HG02938 (cell line): ENCODE measurements at regions not wholly inside any gene's neighbourhood (a gene's known extent, or its start where the extent isn't known, plus 50 kb on each side); places are given as distances from the start of the nearest gene placed in this dataset.
"Not testable (repeated sequence)": the region's sequence is repeated elsewhere in the genome, so short reads cannot be mapped to it uniquely, and the experiment has no call there.

ENCODE experiments used
- ATAC-seq: cut with Tn5 transposase; IDR thresholded peaks from one replicate; pipeline ENCODE4 v1.9.1; 2021; ENCODE audit warnings: mild to moderate bottlenecking, moderate library complexity; ENCODE audit not compliant: unreplicated experiment

DNA sequence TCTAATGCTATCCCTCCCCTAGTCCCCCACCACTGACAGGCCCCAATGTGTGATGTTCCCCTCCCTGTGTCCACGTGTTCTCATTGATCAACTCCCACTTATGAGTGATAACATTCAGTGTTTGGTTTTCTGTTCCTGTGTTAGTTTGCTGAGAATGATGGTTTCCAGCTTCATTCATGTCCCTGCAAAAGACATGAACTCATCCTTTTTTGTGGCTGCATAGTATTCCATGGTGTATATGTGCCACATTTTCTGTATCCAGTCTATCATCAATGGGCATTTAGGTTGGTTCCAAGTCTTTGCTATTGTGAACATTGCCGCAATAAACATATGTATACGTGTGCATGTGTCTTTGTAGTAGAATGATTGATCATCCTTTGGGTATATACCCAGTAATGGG is 153.1 kb downstream of the OR13H1 start:
- not testable (repeated sequence) for ATAC-seq

GRCh38 chrX:131703646-131704045 is 159.8 kb downstream of the OR13H1 start:
- no peak for ATAC-seq

DNA sequence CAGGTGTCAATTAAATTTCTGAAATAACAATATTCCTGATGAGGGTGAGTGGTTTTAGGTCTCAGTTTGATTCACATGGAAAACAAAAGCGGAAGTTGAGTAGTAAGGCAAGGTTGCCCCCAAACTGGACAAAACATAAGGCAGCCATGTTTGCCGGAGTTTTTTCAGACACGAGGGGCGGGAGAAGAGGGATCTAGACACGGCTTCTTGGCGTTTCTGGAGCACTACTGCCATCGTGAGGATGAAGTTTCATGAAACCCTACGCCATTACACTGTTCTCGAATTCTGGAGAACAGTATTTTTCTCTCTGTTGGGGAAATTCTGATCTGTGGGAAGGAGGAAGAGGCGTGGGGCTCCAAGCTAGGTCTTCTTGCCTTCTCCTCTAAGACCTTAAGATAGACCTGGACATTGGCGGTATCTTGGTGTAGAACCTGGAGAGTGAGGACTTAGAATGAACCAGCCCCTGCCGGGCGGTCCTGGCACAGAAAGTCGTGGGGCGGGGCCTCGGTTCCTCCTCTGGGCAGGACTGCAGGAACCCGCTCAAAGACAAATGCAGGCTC is 160.3 kb downstream of the OR13H1 start:
- ATAC-seq: no peak

DNA sequence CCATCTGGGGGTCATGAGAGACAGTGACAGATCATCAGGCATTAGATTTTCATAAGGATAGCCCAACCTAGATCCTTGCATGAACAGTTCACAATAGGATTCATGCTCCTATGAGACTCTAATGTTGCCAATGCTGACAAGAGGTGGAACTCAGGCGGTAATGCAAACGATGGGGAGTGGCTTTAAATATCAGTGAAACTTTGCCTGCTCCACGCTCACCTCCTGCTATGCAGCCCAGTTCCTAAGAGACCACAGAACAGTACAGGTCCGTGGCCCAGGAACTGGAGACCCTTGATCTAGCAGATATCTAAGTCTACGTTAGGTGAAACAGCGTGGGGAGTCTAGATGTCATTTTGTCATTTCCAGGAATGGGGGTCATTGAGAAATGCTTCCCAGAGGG is 165.7 kb downstream of the OR13H1 start:
- no peak for ATAC-seq

GRCh38 chrX:131711478-131711867 is 167.6 kb downstream of the OR13H1 start:
- ATAC-seq: no peak

GRCh38 chrX:131723646-131724045 is 179.8 kb downstream of the OR13H1 start:
- ATAC-seq: no peak

DNA sequence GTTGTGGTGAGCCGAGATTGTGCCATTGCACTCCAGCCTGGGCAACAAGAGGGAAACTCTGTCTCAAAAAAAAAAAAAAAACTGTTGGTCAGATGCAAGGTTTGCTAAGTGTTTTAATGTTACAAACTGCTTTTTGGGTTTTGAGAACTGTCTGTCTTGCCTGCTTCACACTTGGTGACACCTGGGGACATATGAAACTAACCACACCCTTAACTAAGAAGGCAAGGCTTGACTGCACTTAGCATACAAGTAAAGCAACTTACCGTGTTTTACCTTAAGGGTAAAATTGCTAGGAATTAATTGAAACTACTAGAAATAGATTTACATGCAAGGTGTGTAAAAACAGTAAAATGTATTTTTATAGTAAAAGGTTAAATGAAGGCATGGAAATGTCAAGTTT is 180.4 kb downstream of the OR13H1 start:
- ATAC-seq: no peak

- ATAC-seq: no peak
Measured at GRCh38 chrX:131725001-131725654, 181.3 kb downstream of the OR13H1 start.

- no peak for ATAC-seq
Measured at GRCh38 chrX:131727778-131728177, 183.9 kb downstream of the OR13H1 start.

DNA sequence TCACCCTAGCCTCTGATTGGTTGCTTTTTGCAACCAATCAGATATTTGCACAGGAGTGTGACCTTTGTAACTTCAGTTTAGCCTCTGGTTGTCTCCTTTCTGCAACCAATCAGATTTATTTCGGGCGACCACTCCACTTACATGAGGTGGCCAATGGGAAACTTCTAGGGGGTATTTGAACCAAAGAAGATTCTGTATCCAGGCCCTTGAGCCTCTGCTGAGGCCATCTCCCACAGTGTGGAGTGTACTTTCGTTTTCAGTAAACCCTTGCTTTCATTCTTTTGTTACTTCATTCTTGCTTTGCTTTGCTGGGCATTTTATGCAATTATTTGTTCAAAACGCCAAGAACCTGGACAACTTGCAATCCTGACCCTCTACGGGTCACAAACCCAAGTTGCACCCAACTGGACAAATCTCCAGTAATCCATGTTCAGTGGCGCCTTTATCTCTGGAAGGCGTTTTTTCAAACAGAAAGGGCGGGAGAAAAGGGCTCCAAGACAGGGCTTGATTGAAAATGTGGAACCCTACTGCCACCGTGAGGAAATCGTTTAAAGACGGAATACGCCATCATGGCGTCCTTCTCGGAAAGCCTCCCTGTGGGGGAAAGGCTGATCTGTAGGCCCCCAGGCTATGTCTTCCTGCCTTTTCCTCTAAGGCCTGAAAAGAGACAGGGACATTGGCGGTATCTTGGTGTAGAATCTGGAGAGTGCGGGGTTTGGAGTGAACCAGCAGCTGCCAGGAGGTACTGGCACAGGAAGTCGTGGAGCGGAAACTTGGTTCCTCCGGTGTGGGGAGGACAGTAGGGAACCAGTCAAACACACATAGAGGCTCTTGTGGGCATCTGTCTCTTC is 184.6 kb downstream of the OR13H1 start:
- no peak for ATAC-seq

DNA sequence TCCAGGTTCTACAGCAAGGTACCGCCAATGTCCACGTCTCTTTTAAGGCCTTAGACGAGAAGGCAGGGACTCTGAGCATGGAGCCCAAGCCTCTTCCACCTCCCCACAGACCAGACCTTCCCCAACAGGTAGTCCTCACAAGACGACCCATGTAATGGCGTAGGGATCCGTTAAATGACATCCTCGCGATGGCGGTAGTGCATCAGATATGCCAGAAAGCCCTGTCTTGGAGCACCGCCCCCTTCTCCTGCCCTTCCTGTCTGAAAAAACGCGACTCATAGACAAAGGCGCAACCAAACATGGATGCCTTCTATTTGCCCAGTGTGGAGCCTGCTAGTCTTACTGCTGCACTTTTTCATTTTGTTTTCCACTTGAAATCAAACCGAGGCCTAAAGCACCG is 185.4 kb downstream of the OR13H1 start:
- no peak for ATAC-seq

DNA sequence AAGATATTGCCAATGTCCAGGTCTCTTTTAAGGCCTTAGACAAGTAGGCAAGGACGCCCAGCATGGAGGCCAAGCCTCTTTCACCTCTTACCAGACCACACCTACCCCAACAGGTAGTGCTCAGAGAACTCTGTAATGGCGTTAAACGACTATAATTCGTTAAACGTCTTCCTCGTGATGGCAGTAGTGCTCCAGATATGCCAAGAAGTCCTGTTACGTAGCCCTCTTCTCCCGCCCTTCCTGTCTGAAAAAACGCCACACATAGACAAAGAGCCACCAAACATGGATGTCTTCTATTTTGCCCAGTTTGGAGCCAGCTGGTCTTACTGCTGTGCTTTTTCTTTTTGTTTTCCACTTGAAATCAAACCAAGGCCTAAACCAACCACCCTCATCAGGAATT is 190.7 kb downstream of the OR13H1 start:
- ATAC-seq: no peak

DNA sequence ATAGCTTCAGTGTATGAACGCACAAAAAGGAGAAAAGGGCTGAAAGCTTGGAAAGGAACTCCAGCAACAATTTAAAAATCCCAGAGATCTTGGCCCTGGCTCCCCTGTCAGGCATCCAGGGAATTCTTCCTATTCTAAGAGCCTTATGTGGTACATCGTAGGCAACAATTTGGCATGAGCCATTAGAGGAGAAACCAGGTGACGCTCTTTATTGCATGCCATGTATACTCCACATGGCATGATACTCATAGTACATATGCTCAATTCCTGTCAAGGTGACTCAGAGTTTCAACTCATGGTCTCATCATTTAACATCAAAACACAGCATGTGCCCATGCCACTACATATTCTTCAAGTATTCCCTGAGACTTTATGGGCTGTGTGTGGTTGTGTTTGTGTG is 191.3 kb downstream of the OR13H1 start:
- ATAC-seq: no peak

DNA sequence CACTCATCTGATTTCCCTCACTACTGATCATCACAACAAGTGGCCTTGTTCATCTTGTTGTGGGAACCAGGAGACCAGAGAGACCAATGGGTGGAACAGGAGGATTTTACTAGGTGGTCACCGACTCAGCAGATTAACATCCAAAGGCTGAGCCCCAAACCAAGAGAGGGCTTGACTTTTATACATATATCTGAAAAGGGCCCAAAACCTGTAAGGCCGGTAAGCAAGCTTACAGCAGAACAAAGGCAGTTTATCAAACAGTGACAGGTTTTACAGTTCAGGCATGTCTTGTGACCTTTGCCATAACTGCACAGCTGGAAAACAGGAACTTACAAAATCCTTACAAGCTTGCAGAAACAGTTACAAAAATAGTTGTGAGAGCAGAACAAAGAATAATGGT is 195.9 kb downstream of the OR13H1 start:
- ATAC-seq: no peak

DNA sequence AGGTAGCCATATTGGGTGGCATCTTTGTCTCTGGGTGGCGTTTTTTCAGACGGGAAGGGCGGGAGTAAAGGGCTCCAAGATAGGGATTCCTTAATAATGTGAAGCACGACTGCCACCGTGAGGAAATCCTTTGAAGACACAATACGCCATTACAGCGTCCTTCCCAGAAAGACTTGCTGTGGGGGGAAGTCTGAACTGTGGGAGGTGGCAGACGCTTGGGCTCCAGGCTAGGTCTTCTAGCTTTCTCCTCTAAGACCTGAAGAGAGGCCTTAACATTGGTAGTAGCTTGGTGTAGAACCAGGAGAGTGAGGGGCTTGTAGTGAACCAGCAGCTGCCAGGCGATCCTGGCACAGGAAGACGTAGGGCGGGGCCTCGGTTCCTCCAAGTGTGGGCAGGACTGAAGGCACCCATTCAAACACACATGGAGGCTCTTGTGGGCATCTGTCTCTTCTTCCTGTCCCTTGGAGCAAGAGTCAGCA is 197.3 kb downstream of the OR13H1 start:
- ATAC-seq: no peak

DNA sequence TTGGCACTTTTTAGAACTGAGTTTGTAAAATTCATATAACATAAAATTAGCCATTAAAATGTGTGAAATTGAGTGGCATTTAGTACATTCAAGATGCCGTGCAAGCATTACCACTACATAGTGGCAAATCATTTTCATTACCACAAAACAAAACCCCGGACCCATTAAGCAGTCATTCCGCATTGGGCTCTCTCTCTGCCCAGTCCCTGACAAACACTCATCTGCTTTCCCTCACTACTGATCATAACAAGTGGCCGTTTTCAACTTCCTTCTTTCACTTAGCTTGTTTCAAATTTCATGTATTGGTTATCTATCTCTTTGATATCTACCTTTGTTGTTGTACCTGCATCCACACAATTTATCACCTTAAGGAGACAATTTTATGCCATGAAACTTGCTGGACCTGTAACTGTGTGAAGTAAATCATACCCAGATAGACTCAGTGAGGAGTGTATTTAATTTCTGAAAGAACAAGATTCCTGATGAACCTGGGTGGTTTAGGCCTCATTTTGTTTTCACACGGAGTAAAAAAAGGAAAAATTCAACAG is 202.1 kb downstream of the OR13H1 start:
- no peak for ATAC-seq

DNA sequence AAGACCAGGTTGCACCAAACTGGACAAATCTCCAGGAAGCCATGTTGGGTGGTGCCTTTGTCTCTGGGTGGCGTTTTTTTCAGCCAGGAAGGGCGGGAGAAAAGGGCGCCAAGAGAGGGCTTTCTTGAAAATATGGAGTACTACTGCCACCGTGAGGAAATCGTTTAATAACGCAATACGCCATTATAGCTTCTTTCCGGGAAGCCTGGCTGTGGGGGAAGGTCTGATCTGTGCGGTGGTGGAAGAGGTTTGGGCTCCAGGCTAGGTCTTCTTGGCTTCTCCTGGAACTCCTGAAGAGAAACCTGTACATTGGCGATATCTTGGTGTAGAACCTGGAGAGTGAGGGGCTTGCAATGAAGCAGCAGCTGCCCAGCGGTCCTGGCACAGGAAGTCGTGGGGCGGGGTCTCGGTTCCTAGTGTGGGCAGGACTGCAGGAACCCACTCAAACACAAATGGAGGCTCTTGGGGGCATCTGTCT is 202.7 kb downstream of the OR13H1 start:
- no peak for ATAC-seq

DNA sequence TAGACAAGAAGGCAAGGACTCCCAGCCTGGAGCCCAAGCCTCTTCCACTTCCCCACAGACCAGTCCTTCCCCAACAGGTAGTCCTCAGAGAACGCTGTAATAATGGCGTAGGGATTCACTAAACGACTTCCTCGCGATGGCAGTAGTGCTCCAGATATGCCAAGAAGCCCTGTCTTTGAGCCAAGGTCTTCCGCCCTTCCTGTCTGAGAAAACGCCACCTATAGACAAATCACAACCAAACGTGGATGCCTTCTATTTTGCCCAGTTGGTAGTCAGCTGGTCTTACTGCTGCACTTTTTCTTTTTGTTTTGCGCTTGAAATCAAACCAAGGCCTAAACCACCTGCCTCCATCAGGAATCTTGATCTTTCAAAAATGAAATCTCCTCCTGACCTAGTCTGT is 203.3 kb downstream of the OR13H1 start:
- no peak for ATAC-seq

GRCh38 chrX:131752493-131753198 is 208.8 kb downstream of the OR13H1 start:
- ATAC-seq: no peak

- no peak for ATAC-seq
Measured at GRCh38 chrX:131762802-131763234, 218.9 kb downstream of the OR13H1 start.

- no peak for ATAC-seq
Measured at GRCh38 chrX:131763674-131764073, 219.8 kb downstream of the OR13H1 start.
